ENCODE measurements at regions not wholly inside any gene's neighbourhood (a gene's known extent, or its start where the extent isn't known, plus 50 kb on each side); places are given as distances from the start of the nearest gene placed in this dataset.

DNA sequence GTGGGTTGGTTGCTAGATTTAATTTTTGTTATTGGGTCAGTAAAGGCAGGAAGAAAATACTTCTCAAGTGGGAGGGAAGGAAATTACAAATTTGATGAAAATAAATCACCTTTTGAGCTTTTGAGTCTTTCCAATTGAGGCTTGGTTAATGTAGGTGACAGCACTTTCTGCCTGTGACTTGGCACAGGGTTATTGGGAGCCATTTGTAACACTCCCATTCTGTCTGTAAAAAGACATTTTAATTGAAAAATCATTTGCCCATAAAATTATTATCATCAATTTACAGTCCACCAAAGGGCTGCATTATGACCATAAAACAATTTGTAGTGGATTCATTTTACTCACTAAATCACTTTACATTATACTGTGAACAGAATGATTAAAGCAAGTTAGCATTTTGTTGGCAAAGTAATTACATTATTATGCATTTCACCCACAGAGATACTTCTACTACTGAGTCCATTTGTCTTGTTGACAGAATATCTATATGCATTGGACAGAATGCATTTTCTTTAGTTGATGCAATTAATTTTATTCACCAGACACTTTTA is 974.6 kb downstream of the UQCRFS1 start:
- no peak for DNase-seq (ENCODE audit: low read depth)
- H3K4me3 ChIP-seq (ENCODE audit: low read depth, low read length) = no peak overlapping the region
- TF ChIP-seq, protein P1, sequence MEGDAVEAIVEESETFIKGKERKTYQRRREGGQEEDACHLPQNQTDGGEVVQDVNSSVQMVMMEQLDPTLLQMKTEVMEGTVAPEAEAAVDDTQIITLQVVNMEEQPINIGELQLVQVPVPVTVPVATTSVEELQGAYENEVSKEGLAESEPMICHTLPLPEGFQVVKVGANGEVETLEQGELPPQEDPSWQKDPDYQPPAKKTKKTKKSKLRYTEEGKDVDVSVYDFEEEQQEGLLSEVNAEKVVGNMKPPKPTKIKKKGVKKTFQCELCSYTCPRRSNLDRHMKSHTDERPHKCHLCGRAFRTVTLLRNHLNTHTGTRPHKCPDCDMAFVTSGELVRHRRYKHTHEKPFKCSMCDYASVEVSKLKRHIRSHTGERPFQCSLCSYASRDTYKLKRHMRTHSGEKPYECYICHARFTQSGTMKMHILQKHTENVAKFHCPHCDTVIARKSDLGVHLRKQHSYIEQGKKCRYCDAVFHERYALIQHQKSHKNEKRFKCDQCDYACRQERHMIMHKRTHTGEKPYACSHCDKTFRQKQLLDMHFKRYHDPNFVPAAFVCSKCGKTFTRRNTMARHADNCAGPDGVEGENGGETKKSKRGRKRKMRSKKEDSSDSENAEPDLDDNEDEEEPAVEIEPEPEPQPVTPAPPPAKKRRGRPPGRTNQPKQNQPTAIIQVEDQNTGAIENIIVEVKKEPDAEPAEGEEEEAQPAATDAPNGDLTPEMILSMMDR (IDR thresholded peaks at IDR 0.05; ENCODE audit: low read depth, low read length) = no peak
- TF ChIP-seq POLR2A (IDR thresholded peaks at IDR 0.05; ENCODE audit: extremely low read depth, insufficient read length) (no peak), MYC (IDR thresholded peaks at IDR 0.05; ENCODE audit: low read depth, low read length) (no peak)
- TF ChIP-seq, protein P2, sequence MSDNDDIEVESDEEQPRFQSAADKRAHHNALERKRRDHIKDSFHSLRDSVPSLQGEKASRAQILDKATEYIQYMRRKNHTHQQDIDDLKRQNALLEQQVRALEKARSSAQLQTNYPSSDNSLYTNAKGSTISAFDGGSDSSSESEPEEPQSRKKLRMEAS (IDR thresholded peaks at IDR 0.05; ENCODE audit: low read depth, low read length) = no peak

DNA sequence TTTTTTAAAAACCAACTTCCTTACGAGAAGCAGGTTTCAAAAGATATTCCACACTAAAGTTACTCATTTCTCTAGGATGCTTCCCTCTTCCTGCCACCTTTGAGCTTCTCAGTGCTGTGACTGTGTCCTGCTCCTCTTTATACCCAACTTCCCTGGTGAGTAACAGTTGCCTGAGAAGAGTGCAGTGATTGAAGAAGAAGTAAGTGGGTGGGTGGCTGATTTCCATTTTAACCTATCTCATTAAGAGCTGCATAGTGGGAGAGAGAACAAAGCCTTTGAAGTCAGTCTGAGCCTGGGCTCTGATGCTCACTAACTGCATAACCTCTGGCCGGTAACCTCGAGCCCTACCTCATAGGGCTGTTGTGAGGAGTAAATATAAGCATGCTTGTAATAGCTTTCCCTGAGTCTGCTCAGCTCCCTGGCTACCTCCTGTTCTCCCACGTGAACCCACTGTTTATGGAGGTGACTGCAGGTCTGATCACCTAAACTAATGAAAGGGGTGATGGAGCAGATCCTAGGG is 977.3 kb downstream of the UQCRFS1 start:
- TF ChIP-seq, protein P2 (IDR thresholded peaks at IDR 0.05; ENCODE audit: low read depth, low read length) = no peak
- TF ChIP-seq POLR2A (IDR thresholded peaks at IDR 0.05; ENCODE audit: extremely low read depth, insufficient read length) = no peak
- no peak for TF ChIP-seq MYC (IDR thresholded peaks at IDR 0.05; ENCODE audit: low read depth, low read length)
- TF ChIP-seq, protein P1 (IDR thresholded peaks at IDR 0.05; ENCODE audit: low read depth, low read length) = no peak
- no peak overlapping the region for H3K4me3 ChIP-seq (ENCODE audit: low read depth, low read length)
- no peak for DNase-seq (ENCODE audit: low read depth)

DNA sequence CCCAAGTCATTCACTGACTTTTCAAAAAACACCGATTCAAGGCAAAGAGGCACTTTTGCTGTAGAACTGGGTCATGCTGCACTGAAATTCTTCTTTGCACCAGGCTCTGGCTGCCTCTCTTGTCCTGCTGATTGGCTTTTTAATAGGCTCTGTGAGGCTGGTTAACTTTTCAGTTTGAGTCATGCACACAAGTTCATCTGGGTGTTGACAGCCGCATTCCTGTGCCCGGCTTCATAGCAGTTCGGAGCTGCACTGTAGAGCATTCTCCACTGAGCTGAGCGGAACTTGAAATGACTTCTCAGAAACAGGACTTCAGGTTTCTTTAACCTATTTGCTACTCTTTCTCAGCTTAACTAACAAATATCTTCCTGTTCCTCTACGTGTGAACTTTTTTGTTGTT is 978.3 kb downstream of the UQCRFS1 start:
- no peak overlapping the region for H3K4me3 ChIP-seq (ENCODE audit: low read depth, low read length)
- TF ChIP-seq POLR2A (IDR thresholded peaks at IDR 0.05; ENCODE audit: extremely low read depth, insufficient read length) = no peak
- TF ChIP-seq, protein P2 (IDR thresholded peaks at IDR 0.05; ENCODE audit: low read depth, low read length) = no peak
- TF ChIP-seq MYC (IDR thresholded peaks at IDR 0.05; ENCODE audit: low read depth, low read length) = no peak
- TF ChIP-seq, protein P1 (IDR thresholded peaks at IDR 0.05; ENCODE audit: low read depth, low read length) = no peak
- no peak for DNase-seq (ENCODE audit: low read depth)

DNA sequence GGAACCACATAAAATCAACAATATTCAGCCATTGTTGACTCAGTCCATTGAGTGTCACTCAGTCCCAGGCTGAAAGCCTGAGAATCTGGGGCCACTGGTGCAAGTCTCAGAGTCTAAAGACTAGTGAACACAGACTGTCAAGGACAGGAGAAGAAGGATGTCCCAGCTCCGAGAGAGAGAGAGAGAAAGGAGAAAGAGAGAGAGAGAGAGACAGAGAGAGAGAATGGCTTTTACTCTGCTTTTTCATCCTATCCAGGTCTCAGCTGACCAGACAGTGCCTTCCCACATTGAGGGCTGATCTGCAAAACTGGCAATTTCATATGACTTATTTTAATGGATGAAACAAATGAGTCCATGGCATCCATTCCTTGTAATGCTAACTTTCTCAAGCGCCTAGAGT is 984.1 kb downstream of the UQCRFS1 start:
- no peak overlapping the region for H3K4me3 ChIP-seq (ENCODE audit: low read depth, low read length)
- TF ChIP-seq, protein P1 (IDR thresholded peaks at IDR 0.05; ENCODE audit: low read depth, low read length) = no peak
- TF ChIP-seq, protein P2 (IDR thresholded peaks at IDR 0.05; ENCODE audit: low read depth, low read length) = no peak
- TF ChIP-seq POLR2A (IDR thresholded peaks at IDR 0.05; ENCODE audit: extremely low read depth, insufficient read length) (no peak), MYC (IDR thresholded peaks at IDR 0.05; ENCODE audit: low read depth, low read length) (no peak)

DNA sequence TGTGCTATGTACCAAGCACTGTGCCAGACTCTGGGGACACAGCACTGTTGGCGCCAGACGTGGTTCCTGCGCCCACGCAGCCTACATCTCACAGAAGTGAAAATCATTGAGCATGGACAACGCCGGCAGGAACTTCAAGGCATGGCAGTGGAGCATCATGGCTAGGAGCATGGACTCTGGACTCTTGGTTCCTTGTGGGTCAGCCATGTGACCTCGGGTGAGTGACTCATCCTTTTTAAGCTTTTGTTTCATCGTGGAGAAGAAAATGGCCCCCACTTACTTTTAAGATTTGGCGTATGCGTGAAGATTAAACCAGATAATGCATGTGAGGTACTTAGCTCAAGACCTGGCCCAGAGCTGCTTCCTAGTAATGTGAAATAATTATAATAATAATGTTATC is 988.5 kb downstream of the UQCRFS1 start:
- DNase-seq (ENCODE audit: low read depth) = no peak
- TF ChIP-seq, protein P1 (IDR thresholded peaks at IDR 0.05; ENCODE audit: low read depth, low read length) = no peak
- H3K4me3 ChIP-seq (ENCODE audit: low read depth, low read length) = no peak overlapping the region

More for the DNA sequence above, 984.1 kb downstream of the UQCRFS1 start:
- no peak for DNase-seq (ENCODE audit: low read depth)

DNA sequence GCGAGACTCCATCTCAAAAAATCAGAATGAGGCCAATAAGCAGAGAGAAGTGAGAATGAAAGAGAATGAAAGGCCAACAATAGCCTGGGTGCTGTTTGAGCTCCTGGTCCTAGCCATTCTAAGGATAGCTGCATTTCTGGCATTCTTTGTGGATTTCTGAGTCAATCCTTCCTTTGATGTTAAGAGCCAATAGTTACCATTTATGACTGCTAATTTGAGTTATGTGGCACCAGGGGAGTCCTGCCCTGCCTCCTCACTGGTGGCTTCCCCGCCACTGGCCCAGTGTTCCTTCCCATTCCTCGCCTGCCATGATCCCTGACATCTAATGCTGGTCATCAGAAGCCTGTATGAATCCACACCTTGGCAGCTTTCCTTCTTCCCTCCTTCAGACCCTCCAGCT is 991.2 kb downstream of the UQCRFS1 start:
- no peak for DNase-seq (ENCODE audit: low read depth)
- TF ChIP-seq POLR2A (IDR thresholded peaks at IDR 0.05; ENCODE audit: extremely low read depth, insufficient read length) (no peak), MYC (IDR thresholded peaks at IDR 0.05; ENCODE audit: low read depth, low read length) (no peak)
- TF ChIP-seq, protein P1 (IDR thresholded peaks at IDR 0.05; ENCODE audit: low read depth, low read length) = no peak
- TF ChIP-seq, protein P2 (IDR thresholded peaks at IDR 0.05; ENCODE audit: low read depth, low read length) = no peak

More for the DNA sequence above, 991.2 kb downstream of the UQCRFS1 start:
- no peak overlapping the region for H3K4me3 ChIP-seq (ENCODE audit: low read depth, low read length)
